AG09309 (cell line): ENCODE measurements at regions not wholly inside any gene's neighbourhood (a gene's known extent, or its start where the extent isn't known, plus 50 kb on each side); places are given as distances from the start of the nearest gene placed in this dataset.

Experiments
- DNase-seq: peaks from one replicate; pipeline ENCODE4 v3.0.0-alpha.2; 2010; ENCODE audit warnings: low read depth
- H3K4me3 ChIP-seq: 2 replicates; pipeline ENCODE4 v1.5.1; 2011; ENCODE audit warnings: mild to moderate bottlenecking, low read depth, low read length, moderate library complexity; ENCODE audit not compliant: control insufficient read depth
- TF ChIP-seq, protein P1 (sequence below): IDR thresholded peaks from 2 replicates; pipeline ENCODE4 v1.5.1; 2011; ENCODE audit warnings: mild to moderate bottlenecking, low read depth, low read length, inconsistent platforms; ENCODE audit not compliant: insufficient read depth, control insufficient read depth; ENCODE audit errors: missing control alignments

- no peak for DNase-seq
- TF ChIP-seq, protein P1, sequence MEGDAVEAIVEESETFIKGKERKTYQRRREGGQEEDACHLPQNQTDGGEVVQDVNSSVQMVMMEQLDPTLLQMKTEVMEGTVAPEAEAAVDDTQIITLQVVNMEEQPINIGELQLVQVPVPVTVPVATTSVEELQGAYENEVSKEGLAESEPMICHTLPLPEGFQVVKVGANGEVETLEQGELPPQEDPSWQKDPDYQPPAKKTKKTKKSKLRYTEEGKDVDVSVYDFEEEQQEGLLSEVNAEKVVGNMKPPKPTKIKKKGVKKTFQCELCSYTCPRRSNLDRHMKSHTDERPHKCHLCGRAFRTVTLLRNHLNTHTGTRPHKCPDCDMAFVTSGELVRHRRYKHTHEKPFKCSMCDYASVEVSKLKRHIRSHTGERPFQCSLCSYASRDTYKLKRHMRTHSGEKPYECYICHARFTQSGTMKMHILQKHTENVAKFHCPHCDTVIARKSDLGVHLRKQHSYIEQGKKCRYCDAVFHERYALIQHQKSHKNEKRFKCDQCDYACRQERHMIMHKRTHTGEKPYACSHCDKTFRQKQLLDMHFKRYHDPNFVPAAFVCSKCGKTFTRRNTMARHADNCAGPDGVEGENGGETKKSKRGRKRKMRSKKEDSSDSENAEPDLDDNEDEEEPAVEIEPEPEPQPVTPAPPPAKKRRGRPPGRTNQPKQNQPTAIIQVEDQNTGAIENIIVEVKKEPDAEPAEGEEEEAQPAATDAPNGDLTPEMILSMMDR, result no peak
Observed at GRCh38 chr11:81756864-81757595, 976.6 kb downstream of the FAM181B start.

GRCh38 chr11:81749245-81749644, 984.4 kb downstream of the FAM181B start:
- no peak overlapping the region for H3K4me3 ChIP-seq
- TF ChIP-seq, protein P1, result no peak
- DNase-seq, result no peak

More at GRCh38 chr11:81756864-81757595, 976.6 kb downstream of the FAM181B start:
- H3K4me3 ChIP-seq, result no peak overlapping the region

GRCh38 chr11:81744336-81745116, 989.1 kb downstream of the FAM181B start:
- TF ChIP-seq, protein P1, result no peak
- H3K4me3 ChIP-seq, result no peak overlapping the region
- no peak for DNase-seq

GRCh38 chr11:81725701-81726100, 1008.0 kb downstream of the FAM181B start:
- no peak overlapping the region for H3K4me3 ChIP-seq
- DNase-seq, result no peak
- TF ChIP-seq, protein P1, result no peak

DNA sequence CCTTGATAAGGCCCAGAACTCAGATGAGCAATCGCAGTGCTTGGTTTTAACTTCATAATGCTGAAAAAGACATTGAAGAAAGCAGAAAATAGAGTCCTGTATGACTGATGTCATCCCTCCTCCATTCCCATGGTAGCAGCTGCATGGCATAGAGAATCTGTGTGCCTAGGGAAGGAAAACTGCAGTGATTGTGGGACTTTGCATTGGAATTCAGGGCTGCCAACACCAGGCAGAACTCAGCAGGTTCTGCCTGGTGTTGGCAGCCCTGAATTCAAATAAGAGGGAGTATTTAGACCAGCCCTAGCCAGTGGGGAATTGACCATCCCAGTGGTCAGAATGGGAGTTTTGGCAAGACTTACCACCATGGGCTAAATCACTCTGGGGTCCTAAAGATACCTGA, 1016.0 kb downstream of the FAM181B start:
- TF ChIP-seq, protein P1, result no peak
- no peak for DNase-seq

GRCh38 chr11:81707881-81708280, 1025.8 kb downstream of the FAM181B start:
- no peak overlapping the region for H3K4me3 ChIP-seq
- TF ChIP-seq, protein P1, result no peak
- no peak for DNase-seq

More for the DNA sequence above, 1016.0 kb downstream of the FAM181B start:
- H3K4me3 ChIP-seq, result no peak overlapping the region
